HG03442 (cell line): ENCODE measurements at regions not wholly inside any gene's neighbourhood (a gene's known extent, or its start where the extent isn't known, plus 50 kb on each side); places are given as distances from the start of the nearest gene placed in this dataset.
"Not testable (repeated sequence)": the region's sequence is repeated elsewhere in the genome, so short reads cannot be mapped to it uniquely, and the experiment has no call there.

Experiments
- ATAC-seq: cut with Tn5 transposase; IDR thresholded peaks from one replicate; pipeline ENCODE4 v1.9.1; 2021; ENCODE audit warnings: mild to moderate bottlenecking, moderate library complexity; ENCODE audit not compliant: unreplicated experiment

GRCh38 chr18:78422336-78422735 is 557.3 kb upstream of the SALL3 start:
- no peak for ATAC-seq

GRCh38 chr18:78423811-78424210 is 555.8 kb upstream of the SALL3 start:
- ATAC-seq: no peak

- no peak for ATAC-seq
Observed at GRCh38 chr18:78424403-78425018, 555.1 kb upstream of the SALL3 start.

- ATAC-seq: no peak
Observed at GRCh38 chr18:78425019-78425412, 554.6 kb upstream of the SALL3 start.

- no peak for ATAC-seq
Observed at GRCh38 chr18:78427081-78427480, 552.5 kb upstream of the SALL3 start.

GRCh38 chr18:78429127-78430108 is 550.2 kb upstream of the SALL3 start:
- no peak for ATAC-seq

GRCh38 chr18:78430131-78430758 is 549.4 kb upstream of the SALL3 start:
- no peak for ATAC-seq

- ATAC-seq: no peak
Observed at GRCh38 chr18:78431606-78432005, 548.0 kb upstream of the SALL3 start.

- no peak for ATAC-seq
Observed at GRCh38 chr18:78433562-78433961, 546.1 kb upstream of the SALL3 start.

GRCh38 chr18:78436110-78436509 is 543.5 kb upstream of the SALL3 start:
- no peak for ATAC-seq

GRCh38 chr18:78438235-78438634 is 541.4 kb upstream of the SALL3 start:
- ATAC-seq: not testable (repeated sequence)

GRCh38 chr18:78445880-78446279 is 533.7 kb upstream of the SALL3 start:
- ATAC-seq: no peak

- no peak for ATAC-seq
Observed at GRCh38 chr18:78447211-78447610, 532.4 kb upstream of the SALL3 start.

- no peak for ATAC-seq
Observed at GRCh38 chr18:78448106-78448505, 531.5 kb upstream of the SALL3 start.

- no peak for ATAC-seq
Observed at GRCh38 chr18:78448591-78448990, 531.0 kb upstream of the SALL3 start.

GRCh38 chr18:78454221-78454620 is 525.4 kb upstream of the SALL3 start:
- ATAC-seq: no peak

- ATAC-seq: no peak
Observed at GRCh38 chr18:78455386-78455785, 524.2 kb upstream of the SALL3 start.

- no peak for ATAC-seq
Observed at GRCh38 chr18:78457011-78457410, 522.6 kb upstream of the SALL3 start.

GRCh38 chr18:78457731-78458130 is 521.9 kb upstream of the SALL3 start:
- ATAC-seq: no peak

GRCh38 chr18:78458356-78458755 is 521.3 kb upstream of the SALL3 start:
- no peak for ATAC-seq

- ATAC-seq: no peak
Observed at GRCh38 chr18:78459668-78460067, 520.0 kb upstream of the SALL3 start.

- ATAC-seq: no peak
Observed at GRCh38 chr18:78460558-78460957, 519.1 kb upstream of the SALL3 start.
